Dendritic cell treated with granulocyte-macrophage colony-stimulating factor and Interleukin-4, amounts not matched to agents 40 ng/mL and 50 ng/mL, for 4 days (primary cell): ENCODE measurements at regions not wholly inside any gene's neighbourhood (a gene's known extent, or its start where the extent isn't known, plus 50 kb on each side); places are given as distances from the start of the nearest gene placed in this dataset.

Experiments used
- H3K27ac Mint-ChIP-seq: one replicate; pipeline ENCODE4 v1.8.0; 2022; ENCODE audit warnings: mild to moderate bottlenecking, mixed read lengths
- H3K27me3 Mint-ChIP-seq: one replicate; pipeline ENCODE4 v1.8.0; 2022; ENCODE audit warnings: mild to moderate bottlenecking, mixed read lengths
- H3K36me3 Mint-ChIP-seq: one replicate; pipeline ENCODE4 v1.8.0; 2022; ENCODE audit warnings: low read depth, mixed read lengths
- H3K4me1 Mint-ChIP-seq: one replicate; pipeline ENCODE4 v1.8.0; 2022; ENCODE audit warnings: low read depth, mixed read lengths
- H3K4me3 Mint-ChIP-seq: one replicate; pipeline ENCODE4 v1.8.0; 2022; ENCODE audit warnings: mild to moderate bottlenecking, moderate library complexity, mixed read lengths
- H3K9me3 Mint-ChIP-seq: one replicate; pipeline ENCODE4 v1.8.0; 2022; ENCODE audit warnings: mixed read lengths
- intact Hi-C: fragments of 100-400 bp; cut with micrococcal nuclease; formaldehyde crosslinking; loops from one replicate; pipeline ENCODE4 v1.15.0; 2022

- no peaks in the 10 kb centered on the region for H3K9me3 Mint-ChIP-seq
- intact Hi-C loops: no loop called here
- no peak overlapping the region for H3K27ac Mint-ChIP-seq
- no peaks in the 10 kb centered on the region for H3K36me3 Mint-ChIP-seq
- no peaks in the 10 kb centered on the region for H3K4me1 Mint-ChIP-seq
- peaks cover 6% of the 10 kb centered on the region for H3K27me3 Mint-ChIP-seq
- H3K4me3 Mint-ChIP-seq: no peak overlapping the region
Observed at GRCh38 chr2:226275215-226275614, 524.4 kb downstream of the IRS1 start.

- Mint-ChIP-seq H3K27ac (no peak overlapping the region), H3K27me3 (peaks cover 11% of the 10 kb centered on the region), H3K9me3 (no peaks in the 10 kb centered on the region), H3K4me1 (no peaks in the 10 kb centered on the region), H3K4me3 (no peak overlapping the region), H3K36me3 (no peaks in the 10 kb centered on the region)
- intact Hi-C loops: no loop called here
Observed at GRCh38 chr2:226274143-226274542, 525.5 kb downstream of the IRS1 start.

- H3K36me3 Mint-ChIP-seq: no peaks in the 10 kb centered on the region
- H3K9me3 Mint-ChIP-seq: no peaks in the 10 kb centered on the region
- H3K27me3 Mint-ChIP-seq: peaks cover 11% of the 10 kb centered on the region
- no peak overlapping the region for H3K27ac Mint-ChIP-seq
- H3K4me1 Mint-ChIP-seq: no peaks in the 10 kb centered on the region
- H3K4me3 Mint-ChIP-seq: no peak overlapping the region
- intact Hi-C loops: no loop called here
Observed at GRCh38 chr2:226273440-226273839, 526.2 kb downstream of the IRS1 start.

GRCh38 chr2:226272435-226272834 lies 527.2 kb downstream of the IRS1 start:
- Mint-ChIP-seq H3K27me3 (peaks cover 11% of the 10 kb centered on the region), H3K36me3 (no peaks in the 10 kb centered on the region), H3K4me1 (no peaks in the 10 kb centered on the region), H3K27ac (no peak overlapping the region), H3K4me3 (no peak overlapping the region), H3K9me3 (no peaks in the 10 kb centered on the region)
- intact Hi-C loops: no loop called here

GRCh38 chr2:226270285-226271058 lies 529.1 kb downstream of the IRS1 start:
- intact Hi-C loops: no loop called here
- Mint-ChIP-seq H3K36me3 (no peaks in the 10 kb centered on the region), H3K4me3 (no peak overlapping the region), H3K9me3 (no peaks in the 10 kb centered on the region), H3K27ac (no peak overlapping the region), H3K4me1 (no peaks in the 10 kb centered on the region), H3K27me3 (peaks cover 8% of the 10 kb centered on the region)

GRCh38 chr2:226267516-226268289 lies 531.9 kb downstream of the IRS1 start:
- Mint-ChIP-seq H3K27ac (no peak overlapping the region), H3K9me3 (peaks cover 4% of the 10 kb centered on the region), H3K27me3 (peaks cover 10% of the 10 kb centered on the region), H3K4me3 (no peak overlapping the region), H3K36me3 (no peaks in the 10 kb centered on the region), H3K4me1 (no peaks in the 10 kb centered on the region)
- intact Hi-C loops: no loop called here

- H3K9me3 Mint-ChIP-seq: no peaks in the 10 kb centered on the region
- H3K27ac Mint-ChIP-seq: no peak overlapping the region
- peaks cover 2% of the 10 kb centered on the region for H3K27me3 Mint-ChIP-seq
- no peak overlapping the region for H3K4me3 Mint-ChIP-seq
- H3K36me3 Mint-ChIP-seq: no peaks in the 10 kb centered on the region
- no peaks in the 10 kb centered on the region for H3K4me1 Mint-ChIP-seq
- intact Hi-C loops: no loop called here
Observed at GRCh38 chr2:226256709-226257376, 542.8 kb downstream of the IRS1 start.

- Mint-ChIP-seq H3K27me3 (peaks cover under 1% of the 10 kb centered on the region), H3K36me3 (no peaks in the 10 kb centered on the region), H3K9me3 (no peaks in the 10 kb centered on the region), H3K4me3 (no peak overlapping the region), H3K27ac (no peak overlapping the region), H3K4me1 (no peaks in the 10 kb centered on the region)
- intact Hi-C loops: no loop called here
Observed at GRCh38 chr2:226256237-226256636, 543.4 kb downstream of the IRS1 start.

- Mint-ChIP-seq H3K27me3 (peaks cover 1% of the 10 kb centered on the region), H3K4me1 (no peaks in the 10 kb centered on the region), H3K4me3 (no peak overlapping the region), H3K9me3 (no peaks in the 10 kb centered on the region), H3K27ac (no peak overlapping the region), H3K36me3 (no peaks in the 10 kb centered on the region)
- intact Hi-C loops: no loop called here
Observed at GRCh38 chr2:226251661-226252060, 548.0 kb downstream of the IRS1 start.

GRCh38 chr2:226247289-226248275 lies 552.0 kb downstream of the IRS1 start:
- H3K4me3 Mint-ChIP-seq: no peak overlapping the region
- peaks cover 8% of the 10 kb centered on the region for H3K9me3 Mint-ChIP-seq
- H3K4me1 Mint-ChIP-seq: no peaks in the 10 kb centered on the region
- no peaks in the 10 kb centered on the region for H3K36me3 Mint-ChIP-seq
- intact Hi-C loops: no loop called here
- H3K27me3 Mint-ChIP-seq: peaks cover 1% of the 10 kb centered on the region
- no peak overlapping the region for H3K27ac Mint-ChIP-seq

- Mint-ChIP-seq H3K36me3 (no peaks in the 10 kb centered on the region), H3K4me3 (no peak overlapping the region), H3K27ac (no peak overlapping the region), H3K27me3 (no peaks in the 10 kb centered on the region), H3K9me3 (no peaks in the 10 kb centered on the region), H3K4me1 (peaks cover 8% of the 10 kb centered on the region)
- intact Hi-C loops: no loop called here
Observed at GRCh38 chr2:226234187-226234586, 565.4 kb downstream of the IRS1 start.

GRCh38 chr2:226233388-226233787 lies 566.2 kb downstream of the IRS1 start:
- H3K27me3 Mint-ChIP-seq: no peaks in the 10 kb centered on the region
- H3K36me3 Mint-ChIP-seq: no peaks in the 10 kb centered on the region
- H3K4me1 Mint-ChIP-seq: peaks cover 8% of the 10 kb centered on the region
- H3K27ac Mint-ChIP-seq: no peak overlapping the region
- no peaks in the 10 kb centered on the region for H3K9me3 Mint-ChIP-seq
- intact Hi-C loops: no loop called here
- no peak overlapping the region for H3K4me3 Mint-ChIP-seq

GRCh38 chr2:226228080-226228479 lies 571.5 kb downstream of the IRS1 start:
- no peak overlapping the region for H3K27ac Mint-ChIP-seq
- no peaks in the 10 kb centered on the region for H3K27me3 Mint-ChIP-seq
- intact Hi-C loops: no loop called here
- H3K9me3 Mint-ChIP-seq: no peaks in the 10 kb centered on the region
- H3K4me3 Mint-ChIP-seq: no peak overlapping the region
- H3K36me3 Mint-ChIP-seq: no peaks in the 10 kb centered on the region
- H3K4me1 Mint-ChIP-seq: no peaks in the 10 kb centered on the region
